ENCODE measurements at regions not wholly inside any gene's neighbourhood (a gene's known extent, or its start where the extent isn't known, plus 50 kb on each side); places are given as distances from the start of the nearest gene placed in this dataset.

GRCh38 chr4:19879330-19879729 is 372.4 kb upstream of the SLIT2 start:
- H3K4me1 ChIP-seq (replicated peaks in 1 of 2) = no peaks in the 10 kb centered on the region
- in situ Hi-C loops (cut with MboI; ENCODE audit: low pct_unique_long_range_greater_than_20kb in 2 of 9, low sequenced_read_pairs in 9 of 9, unreplicated experiment in 9 of 9) = loop anchor here in 1 of 9 experiments (25.0 kb wide), 1 partner anchor 358 kb away; no protein-coding TSS in a partner anchor
- WGBS, 10 experiments = 27 to 80% (median 65%) methylated on average over 2 to 5 of the region's 5 CpGs
- no peak overlapping the region for H3K27ac ChIP-seq
- ATAC-seq (replicated peaks in 6 of 8) = peak in 1 of 8 experiments; percentile 75
- H3K4me3 ChIP-seq = no peak overlapping the region

GRCh38 chr4:19857991-19858390 is 393.7 kb upstream of the SLIT2 start:
- Histone ChIP-seq H3K4me3 (no peak overlapping the region), H3K27ac (no peak overlapping the region), H3K4me1 (replicated peaks in 1 of 2) (no peaks in the 10 kb centered on the region)
- in situ Hi-C loops (cut with MboI; ENCODE audit: low pct_unique_long_range_greater_than_20kb in 2 of 9, low sequenced_read_pairs in 9 of 9, unreplicated experiment in 9 of 9) = no loop called here
- no peak for ATAC-seq (replicated peaks in 6 of 8)
- WGBS, 10 experiments = 31 to 100% (median 88%) methylated on average over 1 of the region's 1 CpG; no CpG with 5 or more reads in 1 of the 10 experiments

GRCh38 chr4:19857380-19857779 is 394.3 kb upstream of the SLIT2 start:
- Histone ChIP-seq H3K27ac (no peak overlapping the region), H3K4me3 (no peak overlapping the region), H3K4me1 (replicated peaks in 1 of 2) (no peaks in the 10 kb centered on the region)
- in situ Hi-C loops (cut with MboI; ENCODE audit: low pct_unique_long_range_greater_than_20kb in 2 of 9, low sequenced_read_pairs in 9 of 9, unreplicated experiment in 9 of 9) = no loop called here
- 8 to 90% (median 83%) methylated on average over 1 to 2 of the region's 2 CpGs; no CpG with 5 or more reads in 1 of the 10 experiments for WGBS, 10 experiments
- ATAC-seq (replicated peaks in 6 of 8) = peak in 1 of 8 experiments; percentile 61

GRCh38 chr4:19850909-19851308 is 400.8 kb upstream of the SLIT2 start:
- no peak overlapping the region for H3K4me3 ChIP-seq
- in situ Hi-C loops (cut with MboI; ENCODE audit: low pct_unique_long_range_greater_than_20kb in 2 of 9, low sequenced_read_pairs in 9 of 9, unreplicated experiment in 9 of 9) = no loop called here
- no peak overlapping the region for H3K27ac ChIP-seq
- peak in 4 of 8 experiments; percentile 36 to 89 (median 50) for ATAC-seq (replicated peaks in 6 of 8)
- 33 to 100% (median 89%) methylated on average over 1 to 5 of the region's 5 CpGs for WGBS, 10 experiments
- no peaks in the 10 kb centered on the region for H3K4me1 ChIP-seq (replicated peaks in 1 of 2)

GRCh38 chr4:19844446-19844845 is 407.3 kb upstream of the SLIT2 start:
- 41 to 100% (median 80%) methylated on average over 1 to 2 of the region's 2 CpGs; no CpG with 5 or more reads in 1 of the 10 experiments for WGBS, 10 experiments
- Histone ChIP-seq H3K4me3 (no peak overlapping the region), H3K27ac (no peak overlapping the region), H3K4me1 (replicated peaks in 1 of 2) (peaks cover 0 to 10% of the 10 kb centered on the region in 2 donors)
- ATAC-seq (replicated peaks in 6 of 8) = peak in 2 of 8 experiments; percentile 67 to 74
- in situ Hi-C loops (cut with MboI; ENCODE audit: low pct_unique_long_range_greater_than_20kb in 2 of 9, low sequenced_read_pairs in 9 of 9, unreplicated experiment in 9 of 9) = no loop called here

- in situ Hi-C loops (cut with MboI; ENCODE audit: low pct_unique_long_range_greater_than_20kb in 2 of 9, low sequenced_read_pairs in 9 of 9, unreplicated experiment in 9 of 9) = no loop called here
- Histone ChIP-seq H3K27ac (no peak overlapping the region), H3K4me3 (no peak overlapping the region), H3K4me1 (replicated peaks in 1 of 2) (peaks cover 0 to 10% of the 10 kb centered on the region in 2 donors)
- WGBS, 10 experiments = 0 to 100% (median 65%) methylated on average over 1 to 2 of the region's 2 CpGs; no CpG with 5 or more reads in 2 of the 10 experiments
- ATAC-seq (replicated peaks in 6 of 8) = peak in 4 of 8 experiments; percentile 35 to 47 (median 40)
These were observed 409.2 kb upstream of the SLIT2 start for GRCh38 chr4:19842471-19842870.

- 83 to 100% (median 100%) methylated on average over 1 of the region's 1 CpG; no CpG with 5 or more reads in 1 of the 10 experiments for WGBS, 10 experiments
- ATAC-seq (replicated peaks in 6 of 8) = no peak
These were observed 412.8 kb upstream of the SLIT2 start for GRCh38 chr4:19838858-19839257.

GRCh38 chr4:19835429-19835828 is 416.3 kb upstream of the SLIT2 start:
- Histone ChIP-seq H3K4me1 (replicated peaks in 1 of 2) (no peaks in the 10 kb centered on the region), H3K27ac (no peak overlapping the region), H3K4me3 (no peak overlapping the region)
- ATAC-seq (replicated peaks in 6 of 8) = peak in 1 of 8 experiments; percentile 46
- WGBS, 10 experiments = 40 to 100% (median 83%) methylated on average over 1 to 3 of the region's 3 CpGs; no CpG with 5 or more reads in 1 of the 10 experiments
- in situ Hi-C loops (cut with MboI; ENCODE audit: low pct_unique_long_range_greater_than_20kb in 2 of 9, low sequenced_read_pairs in 9 of 9, unreplicated experiment in 9 of 9) = no loop called here

More at GRCh38 chr4:19838858-19839257, 412.8 kb upstream of the SLIT2 start:
- in situ Hi-C loops (cut with MboI; ENCODE audit: low pct_unique_long_range_greater_than_20kb in 2 of 9, low sequenced_read_pairs in 9 of 9, unreplicated experiment in 9 of 9) = no loop called here
- Histone ChIP-seq H3K4me3 (no peak overlapping the region), H3K4me1 (replicated peaks in 1 of 2) (peaks cover 0 to 10% of the 10 kb centered on the region in 2 donors), H3K27ac (no peak overlapping the region)

- Histone ChIP-seq H3K4me3 (no peak overlapping the region), H3K27ac (no peak overlapping the region), H3K4me1 (replicated peaks in 1 of 2) (no peaks in the 10 kb centered on the region)
- ATAC-seq (replicated peaks in 6 of 8) = peak in 2 of 8 experiments; percentile 44 to 59
- in situ Hi-C loops (cut with MboI; ENCODE audit: low pct_unique_long_range_greater_than_20kb in 2 of 9, low sequenced_read_pairs in 9 of 9, unreplicated experiment in 9 of 9) = no loop called here
- WGBS, 10 experiments = 43 to 100% (median 75%) methylated on average over 2 to 3 of the region's 3 CpGs; no CpG with 5 or more reads in 1 of the 10 experiments
These were observed 419.3 kb upstream of the SLIT2 start for GRCh38 chr4:19832411-19832810.

GRCh38 chr4:19831644-19832285 is 419.9 kb upstream of the SLIT2 start:
- ATAC-seq (replicated peaks in 6 of 8) = peak in 2 of 8 experiments; percentile 44 to 74
- in situ Hi-C loops (cut with MboI; ENCODE audit: low pct_unique_long_range_greater_than_20kb in 2 of 9, low sequenced_read_pairs in 9 of 9, unreplicated experiment in 9 of 9) = no loop called here
- Histone ChIP-seq H3K4me1 (replicated peaks in 1 of 2) (no peaks in the 10 kb centered on the region), H3K4me3 (no peak overlapping the region), H3K27ac (no peak overlapping the region)
- 40 to 100% (median 89%) methylated on average over 1 to 4 of the region's 4 CpGs; no CpG with 5 or more reads in 1 of the 10 experiments for WGBS, 10 experiments

GRCh38 chr4:19829101-19829500 is 422.6 kb upstream of the SLIT2 start:
- Histone ChIP-seq H3K27ac (no peak overlapping the region), H3K4me3 (no peak overlapping the region), H3K4me1 (replicated peaks in 1 of 2) (no peaks in the 10 kb centered on the region)
- in situ Hi-C loops (cut with MboI; ENCODE audit: low pct_unique_long_range_greater_than_20kb in 2 of 9, low sequenced_read_pairs in 9 of 9, unreplicated experiment in 9 of 9) = no loop called here
- no peak for ATAC-seq (replicated peaks in 6 of 8)
- WGBS, 10 experiments = 77 to 100% (median 97%) methylated on average over 2 to 4 of the region's 4 CpGs; no CpG with 5 or more reads in 3 of the 10 experiments

GRCh38 chr4:19823781-19824180 is 427.9 kb upstream of the SLIT2 start:
- ATAC-seq (replicated peaks in 6 of 8) = peak in 5 of 8 experiments; percentile 59 to 92 (median 82)
- Histone ChIP-seq H3K27ac (no peak overlapping the region), H3K4me1 (replicated peaks in 1 of 2) (peaks cover 0 to 4% of the 10 kb centered on the region in 2 donors), H3K4me3 (no peak overlapping the region)
- 0 to 93% (median 58%) methylated on average over 1 to 3 of the region's 3 CpGs for WGBS, 10 experiments
- in situ Hi-C loops (cut with MboI; ENCODE audit: low pct_unique_long_range_greater_than_20kb in 2 of 9, low sequenced_read_pairs in 9 of 9, unreplicated experiment in 9 of 9) = no loop called here

- H3K4me3 ChIP-seq = no peak overlapping the region
- peaks cover 10 to 15% of the 10 kb centered on the region in 2 donors for H3K4me1 ChIP-seq (replicated peaks in 1 of 2)
- in situ Hi-C loops (cut with MboI; ENCODE audit: low pct_unique_long_range_greater_than_20kb in 2 of 9, low sequenced_read_pairs in 9 of 9, unreplicated experiment in 9 of 9) = no loop called here
- WGBS, 10 experiments = 86 to 100% (median 100%) methylated on average over 1 of the region's 1 CpG; no CpG with 5 or more reads in 1 of the 10 experiments
- no peak for ATAC-seq (replicated peaks in 6 of 8)
- H3K27ac ChIP-seq = no peak overlapping the region
These were observed 432.0 kb upstream of the SLIT2 start for GRCh38 chr4:19819737-19820136.

Data from motor neuron (in vitro differentiated cells).